Coronary artery (tissue), 2 donors: ENCODE measurements at regions not wholly inside any gene's neighbourhood (a gene's known extent, or its start where the extent isn't known, plus 50 kb on each side); places are given as distances from the start of the nearest gene placed in this dataset.

ENCODE experiments used
- DNase-seq: peaks from one replicate; pipeline ENCODE4 v3.0.0-alpha.2; 2017; ENCODE audit warnings: low spot score
- H3K27ac ChIP-seq, 2 donors: fragments of 200-600 bp; sonication (generic); one replicate each; pipeline ENCODE4 v1.5.1; 2016 to 2019
- H3K4me3 ChIP-seq: fragments of 200-600 bp; sonication (generic); 2 replicates; pipeline ENCODE4 v1.5.1; 2016; ENCODE audit warnings: mild to moderate bottlenecking, moderate library complexity
- TF ChIP-seq, protein P1 (sequence below): fragments of 200-600 bp; sonication (generic); IDR thresholded peaks from one replicate; pipeline ENCODE4 v1.5.1; 2019; ENCODE audit warnings: antibody characterized with exemption

DNA sequence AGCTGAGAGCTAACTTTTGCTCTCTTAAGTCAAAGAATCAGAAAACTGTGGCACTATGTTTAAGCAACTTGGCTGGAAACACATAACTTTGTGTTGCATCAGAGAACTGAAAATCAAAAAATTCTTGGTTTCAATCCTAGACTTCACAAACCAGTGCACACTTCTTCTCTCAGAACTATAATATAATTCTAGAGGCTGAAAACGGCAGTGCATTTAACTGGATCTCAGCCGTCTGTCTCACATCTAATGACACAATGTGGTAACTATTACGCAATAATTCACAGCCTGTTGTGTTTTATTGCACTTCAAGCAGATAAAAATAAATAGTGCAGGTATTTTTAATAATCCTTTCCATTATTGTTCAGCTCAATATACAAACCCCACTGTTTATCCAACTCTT lies 260.6 kb upstream of the DIAPH2 start:
- Histone ChIP-seq H3K27ac (peak overlapping the region in 1 of 2 donors; percentile 6), H3K4me3 (no peak overlapping the region)
- TF ChIP-seq, protein P1, sequence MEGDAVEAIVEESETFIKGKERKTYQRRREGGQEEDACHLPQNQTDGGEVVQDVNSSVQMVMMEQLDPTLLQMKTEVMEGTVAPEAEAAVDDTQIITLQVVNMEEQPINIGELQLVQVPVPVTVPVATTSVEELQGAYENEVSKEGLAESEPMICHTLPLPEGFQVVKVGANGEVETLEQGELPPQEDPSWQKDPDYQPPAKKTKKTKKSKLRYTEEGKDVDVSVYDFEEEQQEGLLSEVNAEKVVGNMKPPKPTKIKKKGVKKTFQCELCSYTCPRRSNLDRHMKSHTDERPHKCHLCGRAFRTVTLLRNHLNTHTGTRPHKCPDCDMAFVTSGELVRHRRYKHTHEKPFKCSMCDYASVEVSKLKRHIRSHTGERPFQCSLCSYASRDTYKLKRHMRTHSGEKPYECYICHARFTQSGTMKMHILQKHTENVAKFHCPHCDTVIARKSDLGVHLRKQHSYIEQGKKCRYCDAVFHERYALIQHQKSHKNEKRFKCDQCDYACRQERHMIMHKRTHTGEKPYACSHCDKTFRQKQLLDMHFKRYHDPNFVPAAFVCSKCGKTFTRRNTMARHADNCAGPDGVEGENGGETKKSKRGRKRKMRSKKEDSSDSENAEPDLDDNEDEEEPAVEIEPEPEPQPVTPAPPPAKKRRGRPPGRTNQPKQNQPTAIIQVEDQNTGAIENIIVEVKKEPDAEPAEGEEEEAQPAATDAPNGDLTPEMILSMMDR = no peak
- no peak for DNase-seq

DNA sequence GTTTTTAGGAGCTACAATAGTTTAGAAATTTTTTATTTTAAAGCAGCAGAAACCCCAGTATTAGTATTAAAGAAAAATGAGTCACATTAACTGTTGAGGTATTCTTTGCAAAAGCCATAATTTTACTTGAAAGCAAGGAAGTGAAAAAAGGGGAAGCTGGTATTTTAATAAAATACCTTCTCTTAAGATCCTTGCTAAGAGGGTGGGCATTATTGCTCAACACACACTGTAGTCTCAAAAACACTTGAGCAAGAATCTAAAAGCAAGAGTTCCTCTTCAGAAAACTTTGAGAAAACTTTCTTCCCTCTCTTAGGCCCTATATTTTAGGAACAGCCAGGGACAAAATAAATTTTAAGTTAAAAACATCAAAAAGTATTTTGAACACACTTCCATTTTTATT lies 259.4 kb upstream of the DIAPH2 start:
- no peak for DNase-seq
- H3K4me3 ChIP-seq = no peak overlapping the region
- H3K27ac ChIP-seq = no peak overlapping the region
- TF ChIP-seq, protein P1 = no peak

DNA sequence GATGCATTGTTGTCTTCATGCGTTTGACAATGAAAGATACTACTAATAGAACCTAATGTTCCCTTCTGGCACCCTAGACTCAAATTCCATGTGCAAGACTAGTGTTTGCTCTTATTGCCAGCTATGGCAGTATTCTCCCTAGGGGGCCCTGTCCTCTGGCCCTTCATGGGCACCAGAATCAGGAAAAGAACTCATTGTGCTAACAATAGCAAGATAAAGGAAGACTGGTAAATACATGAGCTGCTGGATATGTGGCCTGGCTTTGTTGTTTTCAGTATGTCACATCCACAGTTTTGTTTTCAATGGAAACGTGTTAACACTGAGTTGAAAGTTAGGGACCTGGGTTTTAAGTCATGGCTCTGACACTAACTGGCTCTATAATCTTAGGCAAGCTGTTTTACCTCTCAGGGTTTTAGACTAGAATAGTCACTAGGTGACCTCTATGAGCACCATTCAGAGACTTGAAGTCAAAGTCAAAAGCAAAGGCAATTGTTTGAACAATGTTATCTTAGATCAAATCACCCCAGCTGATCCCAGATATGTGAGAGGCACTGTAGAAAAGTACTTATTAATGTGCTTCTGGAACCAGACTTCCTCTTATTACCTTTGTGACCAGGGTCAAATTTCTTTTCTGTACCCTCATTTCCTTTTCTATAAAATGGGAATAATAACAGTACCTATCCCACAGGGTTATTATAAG lies 253.7 kb upstream of the DIAPH2 start:
- Histone ChIP-seq H3K4me3 (no peak overlapping the region), H3K27ac (peak overlapping the region in 1 of 2 donors; percentile 15)
- DNase-seq = no peak
- TF ChIP-seq, protein P1 = no peak

DNA sequence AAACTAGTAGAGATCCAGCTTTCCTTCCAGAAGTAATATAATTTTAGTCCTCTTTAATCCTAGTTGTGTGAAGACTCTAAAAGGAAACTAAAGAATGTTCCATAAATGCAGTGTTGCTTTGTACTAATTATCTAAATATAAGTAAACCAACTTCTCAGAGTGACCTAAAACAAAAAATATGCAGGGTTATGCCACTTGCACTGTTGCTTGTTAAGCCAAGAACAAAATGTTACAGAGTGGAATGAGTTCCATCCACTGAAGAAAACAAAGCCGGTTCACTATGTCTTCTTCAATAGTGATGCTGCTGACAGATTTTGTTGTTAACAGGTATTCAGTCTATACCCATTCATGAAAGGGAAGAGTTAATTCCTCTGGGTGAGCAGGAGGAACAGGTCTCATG lies 252.0 kb upstream of the DIAPH2 start:
- DNase-seq = no peak
- Histone ChIP-seq H3K27ac (peak overlapping the region in 1 of 2 donors; percentile 69), H3K4me3 (no peak overlapping the region)
- TF ChIP-seq, protein P1 = no peak

DNA sequence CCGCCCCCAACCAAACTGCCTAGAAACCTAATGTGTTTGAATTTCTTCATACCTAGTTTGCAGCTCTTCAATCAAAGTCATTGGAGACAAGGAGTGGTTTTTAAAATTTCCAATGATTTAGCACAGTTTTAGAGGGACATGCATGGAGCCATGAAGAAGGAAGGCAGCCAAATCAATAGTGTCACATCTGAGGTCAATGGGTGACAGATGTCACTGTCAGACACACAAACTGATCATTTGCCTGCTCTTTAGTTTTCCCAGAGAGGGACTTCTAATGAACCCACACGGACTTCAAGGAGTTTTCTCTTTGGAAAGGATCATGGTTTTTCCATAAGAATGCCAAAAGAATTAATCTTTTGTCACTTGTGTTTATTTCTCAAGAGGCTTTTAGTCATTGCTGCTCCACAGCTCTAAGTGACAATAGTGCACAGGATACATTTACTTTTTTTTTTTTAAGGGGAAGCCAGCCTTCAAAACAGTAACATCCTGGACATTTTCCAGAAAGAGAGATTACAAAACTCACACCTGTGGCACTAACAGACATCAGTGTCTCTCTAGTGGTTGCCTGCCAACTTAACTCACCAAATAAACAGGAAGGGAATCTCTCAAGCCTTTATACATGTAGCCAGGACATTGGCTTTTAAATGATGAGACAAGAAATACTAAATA lies 251.1 kb upstream of the DIAPH2 start:
- Histone ChIP-seq H3K4me3 (no peak overlapping the region), H3K27ac (peak overlapping the region in 1 of 2 donors; percentile 69)
- TF ChIP-seq, protein P1 = no peak
- DNase-seq = no peak

DNA sequence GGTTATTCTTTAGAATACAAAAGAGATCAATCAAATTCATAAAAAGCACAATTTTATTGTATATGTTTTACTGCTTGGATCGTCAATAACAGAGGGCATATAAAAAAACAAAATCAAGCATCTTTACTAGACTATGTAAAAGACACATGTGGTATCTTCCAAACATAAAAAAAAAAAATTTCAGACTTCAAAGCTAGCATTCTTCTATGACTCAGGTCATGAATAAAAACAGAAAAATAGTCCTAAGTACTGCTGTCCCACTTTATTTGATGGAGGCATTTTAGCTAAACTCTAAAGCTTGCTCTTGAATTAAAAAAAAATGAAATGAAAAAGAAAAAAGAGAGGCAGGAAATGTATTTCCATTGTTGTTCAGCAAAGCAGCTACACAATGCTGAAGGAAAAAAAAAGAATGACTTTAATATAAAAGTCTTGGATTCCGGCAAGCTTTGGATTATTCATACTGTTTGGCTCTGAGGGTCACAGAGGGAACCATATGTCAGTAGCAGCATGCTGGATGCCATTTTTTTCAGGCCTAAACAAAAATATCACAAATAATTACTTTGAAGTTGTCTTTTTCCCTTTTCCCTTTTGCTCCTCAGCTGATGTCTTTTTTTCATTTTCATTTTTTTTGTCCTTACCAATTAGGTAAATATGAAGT lies 249.1 kb upstream of the DIAPH2 start:
- H3K4me3 ChIP-seq = no peak overlapping the region
- TF ChIP-seq, protein P1 = no peak
- DNase-seq = no peak
- H3K27ac ChIP-seq = peak overlapping the region in 1 of 2 donors; percentile 35
